Suprapubic skin (tissue), 4 donors: ENCODE measurements at regions not wholly inside any gene's neighbourhood (a gene's known extent, or its start where the extent isn't known, plus 50 kb on each side); places are given as distances from the start of the nearest gene placed in this dataset.

Experiments
- DNase-seq, 2 donors: peaks; one replicate each; pipeline ENCODE4 v3.0.0-alpha.2; 2019; ENCODE audit warnings: low spot score in 2 of 2
- H3K27ac ChIP-seq: fragments of 200-600 bp; sonication (generic); one replicate; pipeline ENCODE4 v1.5.1; 2019
- H3K27me3 ChIP-seq: fragments of 200-600 bp; sonication (generic); one replicate; pipeline ENCODE4 v1.5.1; 2019
- H3K36me3 ChIP-seq: fragments of 200-600 bp; sonication (generic); one replicate; pipeline ENCODE4 v1.5.1; 2019
- H3K4me1 ChIP-seq: fragments of 200-600 bp; sonication (generic); one replicate; pipeline ENCODE4 v1.5.1; 2019
- H3K4me3 ChIP-seq: fragments of 200-600 bp; sonication (generic); one replicate; pipeline ENCODE4 v1.5.1; 2019; ENCODE audit warnings: mild to moderate bottlenecking
- H3K9me3 ChIP-seq: fragments of 200-600 bp; sonication (generic); one replicate; pipeline ENCODE4 v1.5.1; 2019
- EP300 ChIP-seq: sonication (generic); formaldehyde crosslinking; IDR thresholded peaks from one replicate; pipeline ENCODE4 v1.6.1; 2017; ENCODE audit warnings: antibody characterized with exemption
- POLR2A ChIP-seq, 2 donors: fragments of 450-650 bp; IDR thresholded peaks; one replicate each; pipeline ENCODE4 v1.6.1; 2017; ENCODE audit warnings: antibody characterized with exemption in 2 of 2, mild to moderate bottlenecking in 2 of 2, moderate library complexity in 2 of 2
- POLR2AphosphoS5 ChIP-seq, 3 donors: sonication (generic); formaldehyde crosslinking; IDR thresholded peaks; one replicate each; pipeline ENCODE4 v1.6.1; 2017; ENCODE audit warnings: antibody characterized with exemption in 3 of 3
- WGBS: methylation state at CpG from one replicate; pipeline ENCODE4 v1.1.5; 2018; 5-methylcytosine and 5-hydroxymethylcytosine counted together
- TF ChIP-seq, protein P1 (sequence below), 2 donors: fragments of 200-600 bp in 1 of 2; fragments of 450-650 bp in 1 of 2; sonication (generic) in 1 of 2; IDR thresholded peaks; one replicate each; pipeline ENCODE4 v1.5.1; 2016 to 2019; ENCODE audit warnings: antibody characterized with exemption in 2 of 2, mild to moderate bottlenecking in 1 of 2, moderate library complexity in 1 of 2

DNA sequence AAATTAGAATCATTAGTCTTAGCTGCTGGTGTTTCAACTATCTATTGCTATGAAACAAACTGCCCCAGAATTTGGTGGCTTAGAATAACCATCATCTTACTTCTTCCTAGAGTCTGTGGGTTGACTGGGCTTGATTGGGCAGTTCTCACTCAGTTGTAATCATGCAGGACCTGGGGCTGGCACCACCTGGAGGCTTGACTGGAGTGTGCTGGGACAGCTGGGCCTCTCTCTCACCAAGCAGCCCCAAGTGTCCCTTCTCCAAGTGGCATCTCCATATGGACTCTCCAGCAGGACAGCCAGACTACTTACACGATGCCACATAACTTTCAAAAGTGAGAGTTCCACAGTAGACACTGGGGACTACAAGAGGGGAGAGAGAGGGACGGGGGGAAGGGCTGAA lies 140.3 kb upstream of the ATP1B1 start:
- DNase-seq, result no peak
- H3K4me3 ChIP-seq, result no peak overlapping the region
- H3K4me1 ChIP-seq, result no peaks in the 10 kb centered on the region
- H3K36me3 ChIP-seq, result no peaks in the 10 kb centered on the region
- H3K27ac ChIP-seq, result no peak overlapping the region
- no peaks in the 10 kb centered on the region for H3K27me3 ChIP-seq
- TF ChIP-seq EP300 (no peak), POLR2AphosphoS5 (IDR thresholded peaks at IDR 0.05) (no peak), POLR2A (IDR thresholded peaks at IDR 0.05) (no peak)
- TF ChIP-seq, protein P1, sequence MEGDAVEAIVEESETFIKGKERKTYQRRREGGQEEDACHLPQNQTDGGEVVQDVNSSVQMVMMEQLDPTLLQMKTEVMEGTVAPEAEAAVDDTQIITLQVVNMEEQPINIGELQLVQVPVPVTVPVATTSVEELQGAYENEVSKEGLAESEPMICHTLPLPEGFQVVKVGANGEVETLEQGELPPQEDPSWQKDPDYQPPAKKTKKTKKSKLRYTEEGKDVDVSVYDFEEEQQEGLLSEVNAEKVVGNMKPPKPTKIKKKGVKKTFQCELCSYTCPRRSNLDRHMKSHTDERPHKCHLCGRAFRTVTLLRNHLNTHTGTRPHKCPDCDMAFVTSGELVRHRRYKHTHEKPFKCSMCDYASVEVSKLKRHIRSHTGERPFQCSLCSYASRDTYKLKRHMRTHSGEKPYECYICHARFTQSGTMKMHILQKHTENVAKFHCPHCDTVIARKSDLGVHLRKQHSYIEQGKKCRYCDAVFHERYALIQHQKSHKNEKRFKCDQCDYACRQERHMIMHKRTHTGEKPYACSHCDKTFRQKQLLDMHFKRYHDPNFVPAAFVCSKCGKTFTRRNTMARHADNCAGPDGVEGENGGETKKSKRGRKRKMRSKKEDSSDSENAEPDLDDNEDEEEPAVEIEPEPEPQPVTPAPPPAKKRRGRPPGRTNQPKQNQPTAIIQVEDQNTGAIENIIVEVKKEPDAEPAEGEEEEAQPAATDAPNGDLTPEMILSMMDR (IDR thresholded peaks at IDR 0.05), result no peak
- 100% methylated on average over 2 of the region's 2 CpGs for WGBS
- H3K9me3 ChIP-seq, result no peaks in the 10 kb centered on the region

DNA sequence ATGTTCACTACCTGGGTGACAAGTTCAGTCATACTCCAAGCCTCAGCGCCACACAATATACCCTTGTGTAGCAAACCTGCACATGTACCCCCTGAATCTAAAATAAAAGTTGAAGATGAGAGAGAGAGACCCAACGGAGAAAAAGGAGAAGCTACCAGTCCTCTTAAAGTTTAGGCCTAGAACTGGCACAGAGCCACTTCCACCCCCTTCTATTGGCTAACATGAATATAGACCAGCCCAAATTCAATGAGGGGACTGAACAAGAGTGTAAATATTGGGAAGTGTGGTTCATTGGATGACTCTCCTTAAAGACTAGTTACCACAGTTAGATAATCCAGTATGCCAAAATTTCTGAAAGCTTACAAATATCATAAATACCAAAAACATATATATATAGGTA lies 139.9 kb upstream of the ATP1B1 start:
- no peaks in the 10 kb centered on the region for H3K27me3 ChIP-seq
- H3K36me3 ChIP-seq, result no peaks in the 10 kb centered on the region
- no peak overlapping the region for H3K4me3 ChIP-seq
- TF ChIP-seq, protein P1 (IDR thresholded peaks at IDR 0.05), result no peak
- no peak for TF ChIP-seq EP300
- no peak for TF ChIP-seq POLR2A (IDR thresholded peaks at IDR 0.05)
- no peak for TF ChIP-seq POLR2AphosphoS5 (IDR thresholded peaks at IDR 0.05)
- no peaks in the 10 kb centered on the region for H3K4me1 ChIP-seq
- WGBS, result 83% methylated on average over 2 of the region's 2 CpGs
- no peaks in the 10 kb centered on the region for H3K9me3 ChIP-seq
- H3K27ac ChIP-seq, result no peak overlapping the region
- DNase-seq, result no peak

DNA sequence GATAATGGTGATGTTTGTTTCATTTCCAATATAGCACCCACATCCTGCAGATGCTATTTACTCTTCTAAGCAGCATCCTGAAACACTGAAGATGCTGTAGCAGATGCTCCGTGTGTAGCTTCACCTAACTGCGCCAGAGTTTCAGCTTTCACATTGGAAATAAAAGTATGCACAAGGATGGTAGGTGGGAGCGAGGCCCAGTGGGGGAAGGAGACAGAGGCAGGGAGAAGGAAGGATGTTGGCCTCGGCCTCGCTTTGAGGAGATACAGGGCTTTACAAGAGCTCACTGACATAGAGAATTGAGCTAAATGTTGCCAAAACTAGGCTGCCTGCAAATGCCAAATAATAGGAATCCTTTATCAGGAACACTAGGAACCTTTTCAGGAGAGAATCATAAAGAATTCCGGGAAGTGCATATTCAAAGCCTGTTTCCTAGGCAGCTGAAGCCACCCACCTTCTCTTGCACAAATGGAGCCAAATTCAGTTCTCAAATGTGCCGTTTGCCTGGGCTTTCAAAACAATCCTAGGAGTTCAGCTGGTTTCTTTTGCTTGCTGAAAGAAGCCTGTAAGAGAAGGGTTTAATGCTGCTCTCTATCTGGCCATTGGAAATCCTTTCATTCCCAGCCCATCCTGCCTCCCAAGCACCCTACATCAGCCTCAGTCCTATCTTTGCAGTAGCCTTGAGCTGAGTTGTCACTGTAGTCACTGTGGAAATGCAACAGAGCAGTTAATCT lies 135.4 kb upstream of the ATP1B1 start:
- no peak for DNase-seq
- Histone ChIP-seq H3K9me3 (no peaks in the 10 kb centered on the region), H3K4me3 (no peak overlapping the region), H3K27me3 (no peaks in the 10 kb centered on the region), H3K4me1 (no peaks in the 10 kb centered on the region), H3K36me3 (no peaks in the 10 kb centered on the region), H3K27ac (no peak overlapping the region)
- WGBS, result 70% methylated on average over 7 of the region's 7 CpGs
- TF ChIP-seq, protein P1 (IDR thresholded peaks at IDR 0.05), result no peak
- no peak for TF ChIP-seq EP300
- no peak for TF ChIP-seq POLR2A (IDR thresholded peaks at IDR 0.05)
- TF ChIP-seq POLR2AphosphoS5 (IDR thresholded peaks at IDR 0.05), result no peak

DNA sequence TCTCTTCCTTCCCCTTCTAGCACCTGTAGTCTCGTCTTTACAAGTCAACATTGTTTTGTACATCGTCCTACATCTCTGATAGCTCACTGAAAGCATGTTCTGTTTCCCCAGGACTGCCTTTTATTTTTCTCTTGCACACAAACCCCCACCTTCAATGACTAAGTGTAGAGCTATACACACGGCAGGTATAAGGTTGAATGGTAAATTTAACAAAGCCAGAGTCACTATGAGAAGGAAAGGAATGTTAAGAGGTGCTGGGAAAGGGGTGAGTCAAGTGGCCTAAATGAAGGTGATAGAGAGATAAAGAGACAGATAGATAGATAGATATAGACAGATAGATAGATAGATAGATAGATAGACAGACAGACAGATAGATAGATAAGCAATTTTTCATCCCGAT lies 134.3 kb upstream of the ATP1B1 start:
- Histone ChIP-seq H3K36me3 (no peaks in the 10 kb centered on the region), H3K27me3 (no peaks in the 10 kb centered on the region), H3K4me1 (no peaks in the 10 kb centered on the region), H3K27ac (no peak overlapping the region), H3K9me3 (no peaks in the 10 kb centered on the region), H3K4me3 (no peak overlapping the region)
- TF ChIP-seq EP300 (no peak), POLR2AphosphoS5 (IDR thresholded peaks at IDR 0.05) (no peak), POLR2A (IDR thresholded peaks at IDR 0.05) (no peak)
- TF ChIP-seq, protein P1 (IDR thresholded peaks at IDR 0.05), result no peak
- 74% methylated on average over 4 of the region's 4 CpGs for WGBS
- no peak for DNase-seq

DNA sequence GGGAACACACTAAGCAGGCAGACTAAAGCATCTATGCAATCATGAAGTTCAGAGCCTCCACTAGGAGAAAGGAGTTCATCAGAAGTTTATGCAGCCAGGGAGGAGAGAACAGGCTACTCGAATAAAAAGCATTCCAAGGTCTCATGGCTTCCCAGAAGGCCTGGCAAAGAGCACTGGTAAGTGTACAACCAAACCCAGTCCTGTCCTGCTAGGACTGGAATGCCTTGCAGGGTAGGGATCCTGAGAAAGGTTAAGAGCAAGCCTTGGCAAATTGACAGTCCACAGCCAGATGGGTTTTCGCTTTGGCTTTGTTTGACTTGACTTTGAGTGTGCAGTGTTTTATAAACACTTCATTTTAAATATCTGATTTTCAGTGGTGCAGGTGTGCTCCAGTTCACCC lies 133.6 kb upstream of the ATP1B1 start:
- Histone ChIP-seq H3K27me3 (no peaks in the 10 kb centered on the region), H3K4me1 (no peaks in the 10 kb centered on the region), H3K36me3 (no peaks in the 10 kb centered on the region), H3K9me3 (no peaks in the 10 kb centered on the region), H3K27ac (no peak overlapping the region), H3K4me3 (no peak overlapping the region)
- 31% methylated on average over 2 of the region's 2 CpGs for WGBS
- TF ChIP-seq POLR2AphosphoS5 (IDR thresholded peaks at IDR 0.05) (peak in 2 of 3 donors; percentile 18 to 27), POLR2A (IDR thresholded peaks at IDR 0.05) (no peak)
- no peak for DNase-seq

DNA sequence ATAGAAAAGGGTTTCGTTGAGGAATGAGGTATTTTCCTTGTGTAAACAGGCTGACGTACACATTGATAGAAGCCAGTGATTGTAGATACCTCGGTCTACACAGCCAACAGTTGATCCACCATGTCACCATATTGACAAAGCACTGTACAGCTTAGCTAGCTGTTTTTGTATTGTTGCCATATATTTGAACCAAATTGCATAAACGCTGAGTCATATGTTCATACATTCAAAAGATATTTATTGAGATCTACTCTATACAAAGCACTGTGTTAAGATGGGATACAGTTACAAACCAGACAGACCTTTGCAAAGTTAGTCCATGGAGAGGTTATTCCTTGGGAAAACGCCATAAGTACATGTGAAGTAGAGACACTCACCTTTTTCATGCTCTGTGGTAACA lies 132.4 kb upstream of the ATP1B1 start:
- Histone ChIP-seq H3K36me3 (no peaks in the 10 kb centered on the region), H3K27me3 (no peaks in the 10 kb centered on the region), H3K4me1 (no peaks in the 10 kb centered on the region), H3K4me3 (no peak overlapping the region), H3K27ac (no peak overlapping the region), H3K9me3 (no peaks in the 10 kb centered on the region)
- no peak for DNase-seq
- TF ChIP-seq EP300 (no peak), POLR2AphosphoS5 (IDR thresholded peaks at IDR 0.05) (no peak), POLR2A (IDR thresholded peaks at IDR 0.05) (no peak)
- TF ChIP-seq, protein P1 (IDR thresholded peaks at IDR 0.05), result no peak
- 94% methylated on average over 5 of the region's 5 CpGs for WGBS
